GM12875 (cell line): ENCODE measurements at regions not wholly inside any gene's neighbourhood (a gene's known extent, or its start where the extent isn't known, plus 50 kb on each side); places are given as distances from the start of the nearest gene placed in this dataset.

Experiments used
- H3K4me3 ChIP-seq: one replicate; pipeline ENCODE4 v1.5.1; 2011; ENCODE audit warnings: low read depth, low read length, control low read depth
- TF ChIP-seq, protein P1 (sequence below): IDR thresholded peaks from 2 replicates; pipeline ENCODE4 v1.5.1; 2011; ENCODE audit warnings: low read depth, mild to moderate bottlenecking, control low read depth, inconsistent platforms, low read length, moderate library complexity, borderline replicate concordance; ENCODE audit not compliant: insufficient read depth

- TF ChIP-seq, protein P1, sequence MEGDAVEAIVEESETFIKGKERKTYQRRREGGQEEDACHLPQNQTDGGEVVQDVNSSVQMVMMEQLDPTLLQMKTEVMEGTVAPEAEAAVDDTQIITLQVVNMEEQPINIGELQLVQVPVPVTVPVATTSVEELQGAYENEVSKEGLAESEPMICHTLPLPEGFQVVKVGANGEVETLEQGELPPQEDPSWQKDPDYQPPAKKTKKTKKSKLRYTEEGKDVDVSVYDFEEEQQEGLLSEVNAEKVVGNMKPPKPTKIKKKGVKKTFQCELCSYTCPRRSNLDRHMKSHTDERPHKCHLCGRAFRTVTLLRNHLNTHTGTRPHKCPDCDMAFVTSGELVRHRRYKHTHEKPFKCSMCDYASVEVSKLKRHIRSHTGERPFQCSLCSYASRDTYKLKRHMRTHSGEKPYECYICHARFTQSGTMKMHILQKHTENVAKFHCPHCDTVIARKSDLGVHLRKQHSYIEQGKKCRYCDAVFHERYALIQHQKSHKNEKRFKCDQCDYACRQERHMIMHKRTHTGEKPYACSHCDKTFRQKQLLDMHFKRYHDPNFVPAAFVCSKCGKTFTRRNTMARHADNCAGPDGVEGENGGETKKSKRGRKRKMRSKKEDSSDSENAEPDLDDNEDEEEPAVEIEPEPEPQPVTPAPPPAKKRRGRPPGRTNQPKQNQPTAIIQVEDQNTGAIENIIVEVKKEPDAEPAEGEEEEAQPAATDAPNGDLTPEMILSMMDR: no peak
- no peak overlapping the region for H3K4me3 ChIP-seq
These were observed 125.5 kb upstream of the RMST start for GRCh38 chr12:97336900-97337751.

DNA sequence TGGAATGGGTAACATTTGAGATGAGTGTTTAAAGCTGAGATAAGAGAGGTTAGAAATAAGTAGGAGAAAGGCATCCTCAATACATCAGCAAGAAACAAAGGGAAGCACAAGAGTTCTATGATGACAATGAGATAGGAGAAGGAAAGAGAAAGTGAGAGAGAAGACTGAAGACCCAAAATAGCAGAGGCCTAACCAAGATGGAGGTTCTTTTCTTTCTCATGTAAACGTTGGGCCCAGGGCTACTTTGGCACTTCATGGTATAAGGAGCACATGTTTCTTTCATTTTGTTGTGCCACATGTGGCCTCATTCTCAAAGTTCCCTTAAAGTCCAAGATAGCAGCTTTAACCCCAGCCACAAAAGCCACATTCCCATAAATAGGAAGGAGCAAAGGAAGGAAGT is 120.5 kb upstream of the RMST start:
- no peak overlapping the region for H3K4me3 ChIP-seq
- TF ChIP-seq, protein P1: no peak

GRCh38 chr12:97347956-97348355 is 114.6 kb upstream of the RMST start:
- H3K4me3 ChIP-seq: no peak overlapping the region
- TF ChIP-seq, protein P1: no peak

- H3K4me3 ChIP-seq: no peak overlapping the region
- TF ChIP-seq, protein P1: no peak
These were observed 104.2 kb upstream of the RMST start for GRCh38 chr12:97358361-97358760.

DNA sequence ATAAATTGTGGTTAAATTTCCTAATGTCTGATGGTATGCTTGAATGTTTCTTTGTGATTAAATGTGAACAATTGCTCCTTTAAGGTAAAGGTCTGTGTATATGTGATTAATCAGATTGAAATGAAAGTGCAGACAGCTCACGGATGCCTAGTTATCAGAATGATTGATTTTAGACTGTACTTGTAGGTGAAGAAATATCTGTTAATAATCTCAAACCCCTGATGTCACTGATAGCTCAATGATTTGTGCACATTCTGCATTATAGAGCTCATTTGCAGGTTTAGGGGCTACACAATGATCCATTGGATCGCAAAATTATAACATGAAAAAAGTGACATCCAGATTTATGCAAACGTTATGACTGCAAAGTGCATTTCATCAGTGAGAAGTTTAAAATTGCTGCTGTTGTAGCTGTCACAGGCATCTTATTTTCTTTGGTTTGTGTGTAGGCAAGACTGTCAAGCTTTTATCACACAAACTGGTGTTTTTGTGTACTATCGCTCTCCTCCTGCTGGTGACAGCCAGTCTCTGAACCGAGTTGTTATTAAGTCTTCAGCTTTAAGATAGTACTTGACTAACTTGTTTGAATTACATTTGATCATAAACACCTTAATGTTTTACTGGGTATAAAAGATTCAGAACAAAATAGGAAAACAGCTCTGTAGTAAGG is 103.4 kb upstream of the RMST start:
- TF ChIP-seq, protein P1: no peak

GRCh38 chr12:97363693-97364092 is 98.9 kb upstream of the RMST start:
- TF ChIP-seq, protein P1: no peak
- H3K4me3 ChIP-seq: no peak overlapping the region

More for the DNA sequence above, 103.4 kb upstream of the RMST start:
- H3K4me3 ChIP-seq: no peak overlapping the region

- no peak overlapping the region for H3K4me3 ChIP-seq
- TF ChIP-seq, protein P1: no peak
These were observed 94.0 kb upstream of the RMST start for GRCh38 chr12:97368462-97369163.
